GM18499 (cell line): ENCODE measurements at regions not wholly inside any gene's neighbourhood (a gene's known extent, or its start where the extent isn't known, plus 50 kb on each side); places are given as distances from the start of the nearest gene placed in this dataset.
"Not testable (repeated sequence)": the region's sequence is repeated elsewhere in the genome, so short reads cannot be mapped to it uniquely, and the experiment has no call there.

ENCODE experiments used
- ATAC-seq: cut with Tn5 transposase; IDR thresholded peaks from one replicate; pipeline ENCODE4 v1.9.1; 2021; ENCODE audit warnings: moderate number of reproducible peaks; ENCODE audit not compliant: insufficient read depth, unreplicated experiment

DNA sequence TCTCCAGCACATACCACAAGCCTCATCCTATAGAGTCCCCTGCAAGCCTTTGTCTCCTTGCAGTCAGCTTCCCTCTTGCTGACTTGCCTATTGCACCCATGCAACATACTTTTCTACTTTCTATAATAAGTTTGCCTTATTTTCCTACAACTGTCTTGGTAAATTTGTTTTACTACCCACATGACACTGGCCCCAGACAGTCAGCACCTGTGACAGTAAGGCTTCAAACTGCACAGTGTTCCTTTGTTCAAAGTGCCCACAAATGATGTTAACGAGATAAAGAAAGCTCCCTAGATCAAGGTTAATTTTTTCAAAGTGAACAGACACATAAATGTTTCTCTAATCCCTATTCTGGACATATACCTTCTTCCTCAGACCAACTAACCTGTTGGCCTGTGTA, 529.1 kb upstream of the PCDH10 start:
- no peak for ATAC-seq

DNA sequence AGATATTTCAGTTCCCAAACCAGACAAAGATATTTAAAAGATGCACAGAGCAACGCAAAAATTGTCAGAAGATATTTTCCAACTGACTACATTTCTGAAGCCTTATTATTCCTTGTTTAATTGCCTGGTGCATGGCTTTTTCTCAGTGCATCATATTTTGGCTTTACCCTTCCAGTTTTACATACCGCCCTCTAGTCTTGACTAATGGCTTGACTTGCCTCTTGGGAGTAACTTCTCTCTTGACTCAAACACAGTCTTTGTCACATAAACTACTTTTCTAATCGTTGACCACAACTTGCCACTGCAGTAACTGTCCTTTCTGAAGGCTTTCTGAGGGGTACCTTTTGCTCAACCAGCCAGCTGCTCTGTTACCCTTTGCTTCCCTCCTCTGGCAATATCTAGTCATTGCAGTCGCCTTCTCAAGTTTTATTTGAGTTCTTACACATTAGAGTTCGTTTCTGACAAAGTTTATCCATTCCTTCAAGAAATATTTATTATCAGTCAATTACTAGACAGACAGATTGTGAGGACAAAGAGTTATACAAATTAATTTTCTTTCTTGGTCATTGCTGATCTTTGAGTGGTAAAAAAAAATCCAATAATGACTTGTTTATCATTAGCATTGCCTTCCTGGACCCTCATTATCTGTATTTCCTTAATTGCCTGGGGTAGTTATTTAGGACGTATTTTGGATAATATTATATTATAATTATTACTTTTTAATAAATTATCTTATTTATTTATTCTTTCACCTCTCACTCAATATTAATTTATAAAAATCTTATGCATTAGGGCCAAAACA, 506.9 kb upstream of the PCDH10 start:
- no peak for ATAC-seq

DNA sequence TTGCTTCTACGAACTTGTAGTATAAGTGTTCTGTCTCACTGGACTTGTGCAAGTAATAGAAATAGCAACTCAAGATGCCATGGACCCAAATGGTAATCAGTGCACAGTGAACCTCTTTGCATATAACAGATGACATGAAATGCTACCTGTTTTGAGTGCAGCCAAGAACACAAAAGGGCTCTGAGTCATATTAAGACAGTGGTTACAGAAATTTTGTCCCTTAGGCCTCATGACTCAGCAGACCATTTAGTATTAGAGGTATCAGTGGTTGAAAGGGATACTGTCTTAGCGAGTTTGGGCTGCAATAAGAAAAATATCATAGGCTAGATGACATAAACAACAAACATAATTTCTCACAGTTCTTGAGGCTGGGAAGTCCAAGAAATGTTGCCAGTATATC, 502.9 kb upstream of the PCDH10 start:
- ATAC-seq, result peak; percentile 86

DNA sequence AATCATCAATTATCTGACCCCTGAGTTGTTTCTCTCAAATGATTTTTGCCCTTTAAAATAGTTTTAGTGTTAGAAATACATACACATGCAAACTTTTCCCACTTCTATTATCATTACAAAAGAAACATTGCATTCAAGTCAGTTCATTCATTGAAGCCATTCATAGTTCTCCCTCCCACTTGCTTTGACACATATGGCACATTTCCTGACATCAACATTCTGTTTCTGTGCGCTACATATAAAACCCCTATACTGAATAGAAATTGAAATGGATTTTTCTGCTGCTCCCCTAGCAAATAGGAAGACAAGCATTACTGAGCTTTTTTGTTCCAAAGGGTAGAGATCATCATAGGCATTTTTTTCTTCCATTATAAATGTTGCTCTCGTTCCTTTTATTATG, 497.9 kb upstream of the PCDH10 start:
- no peak for ATAC-seq

DNA sequence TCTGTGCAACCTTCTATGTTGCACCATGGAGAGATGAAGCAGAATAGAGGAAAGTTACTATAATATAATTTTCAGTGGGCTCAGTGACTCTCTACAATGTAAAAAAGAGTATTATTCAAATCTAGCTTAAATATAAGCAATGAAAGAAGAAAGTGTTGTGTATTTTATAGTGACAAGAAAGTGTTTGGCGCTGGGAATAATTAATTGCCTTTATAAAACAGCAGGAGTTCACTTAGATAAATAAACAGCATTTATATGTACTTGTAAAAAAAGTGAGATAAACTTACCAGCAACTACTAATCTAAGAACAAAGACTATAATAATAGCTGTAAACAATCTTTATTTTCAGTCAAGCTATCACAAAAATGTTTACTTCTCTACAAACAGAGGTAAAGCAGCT, 488.9 kb upstream of the PCDH10 start:
- ATAC-seq, result no peak

DNA sequence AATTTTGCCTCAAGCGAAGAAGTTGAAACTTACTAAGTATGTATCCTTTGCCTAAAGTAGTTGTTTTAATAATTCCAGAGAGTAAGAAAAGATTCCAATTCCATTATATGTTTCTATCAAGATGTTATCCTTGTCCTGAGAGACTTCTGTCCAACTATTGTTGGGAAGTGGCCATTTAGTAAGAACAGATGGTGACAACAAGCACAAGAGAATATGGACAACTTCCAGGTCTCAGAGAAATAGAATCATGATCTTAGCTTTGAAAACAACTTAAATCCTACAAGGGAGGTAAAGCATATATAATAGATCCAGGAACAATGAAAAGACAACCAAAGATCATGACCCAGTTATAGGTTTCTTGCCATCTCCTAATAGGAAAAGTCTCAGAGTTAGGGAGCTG, 486.6 kb upstream of the PCDH10 start:
- no peak for ATAC-seq

DNA sequence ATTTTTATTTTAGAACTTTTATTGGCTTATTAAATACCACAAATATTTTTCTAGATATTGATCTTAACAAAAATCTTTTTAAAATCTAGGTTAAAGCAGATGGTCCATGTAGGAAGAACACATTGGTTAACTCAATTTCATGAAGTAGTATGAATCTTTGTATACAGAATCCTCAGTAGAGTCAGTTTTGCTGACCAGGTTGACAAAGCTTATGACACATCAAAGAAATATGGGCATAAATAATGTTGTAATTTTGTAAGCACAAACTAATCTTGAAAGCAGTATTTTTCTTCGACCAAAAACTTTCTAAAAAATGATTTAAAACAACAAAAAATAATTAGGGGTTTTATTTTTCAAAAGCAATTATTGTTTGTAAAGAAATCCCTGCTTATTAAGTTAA, 479.3 kb upstream of the PCDH10 start:
- no peak for ATAC-seq

DNA sequence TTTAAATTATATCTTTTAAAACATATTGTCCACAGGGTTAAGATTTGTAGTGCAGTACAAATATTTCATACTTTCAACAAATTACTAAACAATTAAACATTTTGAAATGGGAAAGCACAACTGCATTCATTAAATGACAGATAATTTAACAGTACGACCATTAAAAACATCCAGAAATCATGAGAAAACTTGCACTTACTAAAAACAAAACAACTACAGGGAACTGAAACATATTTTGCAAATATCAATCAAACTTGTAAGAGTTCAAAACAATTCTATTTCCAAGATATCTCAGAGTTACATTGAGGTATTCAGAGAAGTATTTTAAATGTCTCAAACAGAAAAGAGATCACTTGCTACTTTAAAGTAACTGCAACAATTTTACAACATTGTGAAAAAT, 478.5 kb upstream of the PCDH10 start:
- no peak for ATAC-seq

DNA sequence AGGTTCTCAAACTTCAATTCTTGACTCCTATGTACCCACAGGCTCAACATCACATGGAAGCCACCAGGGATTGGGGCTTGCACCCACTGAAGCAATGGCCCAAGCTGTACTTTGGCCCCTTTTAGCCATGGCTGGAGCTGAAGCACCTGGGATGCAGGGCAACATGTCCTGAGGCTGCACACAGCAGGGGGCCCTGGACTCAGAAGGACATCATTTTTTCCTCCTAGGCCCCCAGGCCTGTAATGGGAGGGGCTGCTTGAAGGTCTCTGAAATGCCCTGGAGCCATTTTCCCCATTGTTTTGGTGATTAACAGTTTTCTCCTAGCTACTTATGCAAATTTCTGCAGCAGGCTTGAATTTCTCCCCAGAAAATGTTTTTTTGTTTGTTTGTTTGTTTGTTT, 465.1 kb upstream of the PCDH10 start:
- no peak for ATAC-seq

DNA sequence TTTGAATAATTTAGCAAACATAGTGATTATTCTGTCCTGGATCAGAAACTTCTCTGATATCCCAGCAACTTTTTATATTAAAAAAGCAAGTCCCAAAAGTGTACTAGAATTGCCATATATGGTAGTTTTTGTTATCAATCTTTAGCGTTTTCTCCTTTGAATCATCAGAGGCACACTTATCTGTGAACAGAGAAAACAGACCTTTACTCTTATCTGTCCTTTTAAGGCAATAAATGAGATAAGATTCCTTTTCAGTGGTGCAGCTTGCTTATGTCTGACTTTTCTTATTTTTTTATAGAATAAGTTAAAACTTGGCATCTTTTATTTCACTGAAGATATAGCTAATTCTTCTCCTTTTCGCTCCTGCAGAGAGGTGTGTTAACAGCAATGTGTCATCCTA, 458.1 kb upstream of the PCDH10 start:
- no peak for ATAC-seq

DNA sequence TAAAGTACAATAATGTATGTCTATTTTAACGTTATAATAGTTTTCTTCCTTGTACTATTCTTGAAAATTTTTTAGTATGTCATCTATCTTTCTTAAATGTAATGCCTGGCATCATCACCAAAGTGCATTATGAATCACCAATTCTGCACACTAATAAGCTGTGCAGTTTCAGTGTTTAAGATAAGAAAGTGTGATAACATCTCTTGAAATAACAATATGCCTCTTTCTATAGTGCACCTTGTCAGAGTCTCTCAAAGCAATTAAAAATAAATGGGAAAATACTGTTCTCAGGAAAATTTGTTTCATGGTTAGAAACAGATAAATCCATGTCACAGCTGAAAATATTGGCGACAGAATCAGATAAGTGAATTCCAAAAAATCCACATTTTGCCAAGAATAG, 457.4 kb upstream of the PCDH10 start:
- ATAC-seq, result no peak

DNA sequence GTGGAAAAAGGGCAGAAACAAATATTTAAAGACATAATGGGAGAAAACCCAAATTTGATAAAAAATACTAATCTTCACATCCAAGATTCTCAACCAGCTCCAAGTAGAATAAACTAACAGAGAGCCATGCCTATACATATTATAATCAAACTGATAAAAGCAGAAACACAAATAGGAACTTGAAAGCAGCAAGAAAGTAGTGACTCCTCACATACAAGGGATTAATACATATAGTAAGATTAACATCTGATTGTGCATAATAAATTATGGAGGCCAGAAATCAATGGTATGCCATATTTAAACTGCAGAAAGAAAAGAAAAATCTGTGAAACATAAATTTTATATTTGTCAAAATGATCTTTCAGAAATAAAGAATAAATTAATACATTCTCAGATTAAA, 454.3 kb upstream of the PCDH10 start:
- no peak for ATAC-seq

DNA sequence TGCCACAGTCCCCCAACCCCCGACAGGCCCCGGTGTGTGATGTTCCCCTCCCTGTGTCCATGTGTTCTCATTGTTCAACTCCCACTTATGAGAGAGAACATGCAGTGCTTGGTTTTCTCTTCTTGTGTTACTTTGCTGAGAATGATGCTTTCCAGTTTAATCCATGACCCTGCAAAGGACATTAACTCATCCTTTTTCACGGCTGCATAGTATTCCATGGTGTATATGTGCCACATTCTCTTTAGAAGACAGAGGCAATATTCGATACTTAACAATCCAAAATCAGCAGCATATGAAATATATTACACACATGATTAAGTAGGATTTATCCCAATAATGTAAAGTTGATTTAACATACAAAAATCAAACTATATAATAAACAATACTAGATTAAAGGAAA, 451.6 kb upstream of the PCDH10 start:
- not testable (repeated sequence) for ATAC-seq

DNA sequence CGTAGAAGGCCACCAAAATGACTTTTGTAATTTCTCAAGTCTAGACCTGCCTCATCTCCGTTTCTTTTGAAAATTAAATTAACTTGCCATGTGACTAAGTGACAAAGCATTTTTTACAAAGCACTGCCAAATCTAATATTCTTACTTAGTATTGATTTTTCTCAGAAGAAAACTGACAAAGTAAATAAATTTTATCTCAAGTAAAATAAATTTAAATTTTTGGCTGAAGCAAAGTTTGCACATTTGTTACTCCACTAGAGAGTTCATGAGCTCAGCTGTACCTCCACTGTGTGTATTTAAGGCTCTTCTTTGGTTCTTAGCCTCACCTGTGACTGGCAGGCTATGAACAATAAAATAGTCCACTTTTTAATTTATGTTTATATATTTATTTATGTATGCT, 441.1 kb upstream of the PCDH10 start:
- ATAC-seq, result no peak

DNA sequence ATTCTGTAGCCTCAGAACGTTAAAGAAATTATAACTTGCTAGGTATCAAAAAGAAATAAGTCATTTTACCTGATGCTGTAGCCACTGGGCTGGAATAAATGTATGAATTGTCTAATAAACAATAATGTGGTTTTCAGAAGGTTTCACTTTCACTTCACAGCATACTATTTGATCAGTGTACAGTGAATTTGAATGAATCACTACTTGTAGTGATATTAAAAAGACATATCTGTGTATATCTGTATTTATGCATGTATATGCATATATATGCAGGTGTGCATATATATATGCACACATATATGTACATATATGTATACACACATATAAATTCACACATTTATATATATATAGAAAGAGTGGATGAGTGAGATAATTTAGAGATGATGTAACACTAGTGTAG, 440.0 kb upstream of the PCDH10 start:
- no peak for ATAC-seq

DNA sequence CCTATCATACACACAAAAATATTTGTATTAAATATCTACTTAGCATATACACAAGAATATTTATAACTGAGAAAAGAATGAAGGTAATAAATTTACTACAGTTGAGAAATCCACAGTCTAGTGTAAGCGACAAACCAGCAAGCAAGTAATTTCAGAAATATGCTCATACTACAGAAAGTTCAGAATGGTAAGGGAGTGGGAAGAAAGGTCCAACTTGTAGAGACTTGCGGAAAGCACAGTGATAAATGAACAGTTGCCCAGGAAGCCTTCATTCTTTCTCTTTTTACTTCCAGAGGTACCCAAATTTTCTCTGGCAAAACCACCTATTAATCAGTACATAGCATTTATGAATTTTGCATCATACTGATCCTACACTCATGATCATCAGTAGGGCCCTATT, 438.1 kb upstream of the PCDH10 start:
- no peak for ATAC-seq

DNA sequence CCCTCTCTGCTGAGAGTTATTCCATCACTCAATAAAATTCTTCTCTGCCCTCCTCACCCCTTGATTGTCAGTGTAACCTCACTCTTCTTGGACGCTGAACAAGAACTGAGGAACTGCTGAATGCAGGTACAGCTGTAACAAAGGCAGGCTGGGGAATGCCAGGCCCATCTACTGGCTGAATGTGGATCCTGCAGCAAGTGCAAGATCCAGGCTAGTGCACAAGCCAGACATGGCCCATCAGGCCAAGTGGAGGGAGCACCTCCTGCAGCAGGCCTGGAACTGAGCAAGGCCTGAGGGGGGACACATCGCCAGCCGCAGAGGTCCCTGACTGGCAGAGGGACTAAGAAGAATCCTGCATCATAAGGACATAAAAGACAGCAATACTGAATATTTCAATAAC, 411.8 kb upstream of the PCDH10 start:
- ATAC-seq, result no peak

DNA sequence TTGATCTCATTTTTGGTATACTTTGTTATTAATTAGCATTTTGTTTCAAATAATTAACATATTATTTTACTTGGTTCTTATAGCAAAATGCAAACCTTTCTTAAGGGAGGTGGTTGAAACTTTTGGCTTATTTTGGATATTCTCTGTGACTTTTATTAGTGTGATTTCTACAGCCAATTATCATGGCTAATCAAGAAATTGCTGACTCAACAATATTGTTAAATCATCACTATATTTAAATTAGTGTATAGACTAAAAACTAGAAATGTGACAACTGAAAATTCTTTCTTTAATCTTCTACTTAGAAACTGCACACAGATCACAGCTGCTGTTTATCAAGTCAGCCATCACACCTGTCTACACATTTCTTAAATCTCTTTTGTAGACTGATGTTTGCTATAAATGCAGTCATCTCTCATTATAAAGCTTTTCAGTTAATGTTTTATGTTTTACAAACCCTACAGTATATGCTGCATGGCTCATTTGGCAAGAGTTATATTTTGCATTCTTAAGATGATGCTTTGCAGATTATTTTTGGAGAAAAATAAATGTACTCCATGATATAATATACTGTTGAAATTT, 389.8 kb upstream of the PCDH10 start:
- ATAC-seq, result no peak

DNA sequence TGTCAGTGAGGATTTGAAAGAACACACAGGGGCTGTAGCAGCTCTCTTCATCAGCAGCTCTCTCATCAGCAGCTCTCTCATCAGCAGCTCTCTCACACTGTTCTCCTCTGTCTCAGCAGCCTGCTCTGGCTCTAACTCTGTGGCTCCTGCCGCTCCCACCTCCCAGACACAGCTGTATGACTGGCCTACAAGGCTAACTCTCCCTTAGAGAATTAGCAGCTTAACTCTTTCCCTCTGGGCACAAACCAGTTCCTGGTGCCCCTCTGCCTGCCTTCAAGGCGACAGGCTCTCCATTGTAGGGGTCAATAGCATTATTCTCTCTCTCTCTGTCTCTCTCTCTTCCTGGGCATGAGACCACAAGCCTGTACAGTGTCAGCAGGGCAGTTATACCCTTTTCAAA, 385.6 kb upstream of the PCDH10 start:
- ATAC-seq, result no peak

DNA sequence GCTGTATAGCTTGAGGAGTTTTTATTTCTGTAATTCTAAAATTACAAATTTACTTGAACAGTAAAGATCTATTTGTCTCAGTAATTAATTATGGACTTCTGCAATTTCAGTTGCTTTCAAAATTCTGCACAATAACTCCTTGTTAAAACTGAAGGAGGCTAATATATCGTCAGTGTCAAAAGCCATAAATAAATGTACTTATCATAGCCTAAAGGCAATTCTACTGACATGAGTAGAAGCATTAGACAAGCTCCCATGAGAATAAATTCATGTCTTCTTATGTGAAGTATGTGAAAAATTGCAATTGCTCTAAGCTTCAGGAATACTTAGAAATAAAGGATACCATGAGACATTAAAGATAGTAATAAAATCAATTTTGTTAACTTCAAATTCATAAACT, 381.2 kb upstream of the PCDH10 start:
- ATAC-seq, result no peak

DNA sequence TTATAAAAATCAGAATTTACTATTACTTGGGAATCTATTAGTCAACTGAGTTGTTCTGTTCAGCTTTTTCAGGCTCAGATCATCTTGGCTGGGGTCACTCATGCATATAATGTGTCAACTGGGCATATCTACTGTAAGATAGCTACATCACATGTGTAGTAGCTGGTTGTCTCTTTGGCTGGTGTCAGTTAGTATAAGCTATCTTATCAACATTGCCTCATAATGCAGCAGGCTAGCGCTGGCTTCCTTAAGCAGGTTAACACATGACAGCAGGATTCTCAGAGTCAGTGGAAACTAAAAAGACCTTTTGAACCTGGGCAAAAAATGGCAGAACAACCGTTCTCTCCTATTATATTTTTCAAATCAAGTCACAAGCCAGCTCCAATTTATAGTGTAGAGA, 378.3 kb upstream of the PCDH10 start:
- no peak for ATAC-seq

DNA sequence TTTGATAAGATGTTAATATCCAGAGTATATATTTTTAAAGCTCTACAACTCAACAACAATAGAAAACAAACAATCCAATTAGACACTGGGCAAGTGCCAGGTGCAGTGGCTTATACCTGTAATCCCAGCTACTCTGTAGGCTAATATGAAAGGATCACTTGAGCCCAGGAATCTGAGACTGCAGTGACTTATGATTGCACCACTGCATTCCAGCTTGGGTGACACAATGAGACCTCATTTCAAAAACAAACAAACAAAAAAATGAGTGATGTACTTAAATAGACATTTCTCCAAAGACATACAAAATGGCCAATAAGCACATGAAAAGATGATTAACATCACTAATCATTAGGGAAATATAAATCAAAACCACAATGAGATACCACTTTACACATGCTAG, 356.8 kb upstream of the PCDH10 start:
- no peak for ATAC-seq
